C4-2B (cell line): ENCODE measurements at regions not wholly inside any gene's neighbourhood (a gene's known extent, or its start where the extent isn't known, plus 50 kb on each side); places are given as distances from the start of the nearest gene placed in this dataset.

ENCODE experiments used
- H3K27ac ChIP-seq: fragments of 450-650 bp; 2 replicates; pipeline ENCODE4 v1.5.1; 2017
- CTCF ChIP-seq: fragments of 450-650 bp; conservative IDR thresholded peaks from 2 replicates; pipeline ENCODE4 v1.5.1; 2017; ENCODE audit warnings: mild to moderate bottlenecking
- ZFX ChIP-seq: fragments of 450-650 bp; IDR thresholded peaks from 2 replicates; pipeline ENCODE4 v1.6.1; 2017

GRCh38 chr7:153432063-153432462 lies 620.1 kb upstream of the DPP6 start:
- no peak; the same call in 1 of the 2 replicates for TF ChIP-seq CTCF
- TF ChIP-seq ZFX: no peak

GRCh38 chr7:153433223-153433622 lies 619.0 kb upstream of the DPP6 start:
- TF ChIP-seq ZFX (no peak), CTCF (no peak)
- H3K27ac ChIP-seq: no peak overlapping the region

More at GRCh38 chr7:153432063-153432462, 620.1 kb upstream of the DPP6 start:
- H3K27ac ChIP-seq: no peak overlapping the region

GRCh38 chr7:153440715-153441114 lies 611.5 kb upstream of the DPP6 start:
- no peak overlapping the region for H3K27ac ChIP-seq
- TF ChIP-seq CTCF (no peak), ZFX (no peak)

- no peak overlapping the region for H3K27ac ChIP-seq
- TF ChIP-seq ZFX (no peak), CTCF (no peak)
These were observed 609.0 kb upstream of the DPP6 start for GRCh38 chr7:153443032-153443701.

- no peak overlapping the region for H3K27ac ChIP-seq
- no peak for TF ChIP-seq CTCF
- TF ChIP-seq ZFX: no peak
These were observed 607.6 kb upstream of the DPP6 start for GRCh38 chr7:153444641-153445040.

- no peak overlapping the region for H3K27ac ChIP-seq
- TF ChIP-seq CTCF: no peak
These were observed 606.6 kb upstream of the DPP6 start for GRCh38 chr7:153445641-153446040.

- TF ChIP-seq ZFX: no peak
- no peak for TF ChIP-seq CTCF
- no peak overlapping the region for H3K27ac ChIP-seq
These were observed 605.7 kb upstream of the DPP6 start for GRCh38 chr7:153446490-153446889.
